ENCODE measurements at regions not wholly inside any gene's neighbourhood (a gene's known extent, or its start where the extent isn't known, plus 50 kb on each side); places are given as distances from the start of the nearest gene placed in this dataset.

DNA sequence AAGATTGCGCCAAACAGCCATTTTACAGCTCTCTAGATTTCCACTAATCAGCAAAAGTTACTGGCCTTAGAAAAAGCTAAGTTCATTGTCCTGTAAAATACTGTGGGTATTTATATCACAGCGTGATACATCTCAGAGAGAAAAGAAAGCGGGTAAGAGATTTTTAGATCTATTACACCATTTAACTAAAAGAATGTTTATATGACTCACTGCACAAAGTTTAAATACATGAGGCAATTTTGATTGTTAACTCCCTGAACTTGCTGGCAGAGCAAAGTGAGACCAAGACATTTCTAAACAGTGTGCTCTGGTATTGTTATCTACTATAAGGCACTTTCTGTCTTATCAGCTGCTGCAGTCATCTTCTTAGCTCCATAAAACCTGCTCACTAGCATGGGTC is 314.3 kb downstream of the EPHA7 start:
- no peak overlapping the region for H3K27ac Mint-ChIP-seq
- no peaks in the 10 kb centered on the region for H3K27me3 ChIP-seq (ENCODE audit: insufficient read depth, low read length)
- CTCF ChIA-PET (ENCODE audit: partially characterized antibody): no interaction called here
- H3K9me3 ChIP-seq (ENCODE audit: control insufficient read depth in 1 of 2, low read length in 2 of 2): no peaks in the 10 kb centered on the region
- H3K9me3 Mint-ChIP-seq: peaks cover 0 to 18% (median 3%) of the 10 kb centered on the region in 8 donors
- no peak overlapping the region for H3K4me3 Mint-ChIP-seq
- no peaks in the 10 kb centered on the region for H3K4me1 ChIP-seq (ENCODE audit: insufficient read depth, low read length)
- POLR2A ChIA-PET (ENCODE audit: partially characterized antibody): no interaction called here
- no peak for DNase-seq
- no peaks in the 10 kb centered on the region for H3K36me3 Mint-ChIP-seq
- no peak overlapping the region for H3K27ac ChIP-seq (ENCODE audit: low read depth, low read length)
- no peaks in the 10 kb centered on the region for H3K36me3 ChIP-seq (ENCODE audit: insufficient read depth, low read length)
- H3K27me3 Mint-ChIP-seq: no peaks in the 10 kb centered on the region
- intact Hi-C loops (cut with micrococcal nuclease): no loop called here
- H3K4me3 ChIP-seq (ENCODE audit: low read length in 2 of 2): no peak overlapping the region
- no peaks in the 10 kb centered on the region for H3K4me1 Mint-ChIP-seq

DNA sequence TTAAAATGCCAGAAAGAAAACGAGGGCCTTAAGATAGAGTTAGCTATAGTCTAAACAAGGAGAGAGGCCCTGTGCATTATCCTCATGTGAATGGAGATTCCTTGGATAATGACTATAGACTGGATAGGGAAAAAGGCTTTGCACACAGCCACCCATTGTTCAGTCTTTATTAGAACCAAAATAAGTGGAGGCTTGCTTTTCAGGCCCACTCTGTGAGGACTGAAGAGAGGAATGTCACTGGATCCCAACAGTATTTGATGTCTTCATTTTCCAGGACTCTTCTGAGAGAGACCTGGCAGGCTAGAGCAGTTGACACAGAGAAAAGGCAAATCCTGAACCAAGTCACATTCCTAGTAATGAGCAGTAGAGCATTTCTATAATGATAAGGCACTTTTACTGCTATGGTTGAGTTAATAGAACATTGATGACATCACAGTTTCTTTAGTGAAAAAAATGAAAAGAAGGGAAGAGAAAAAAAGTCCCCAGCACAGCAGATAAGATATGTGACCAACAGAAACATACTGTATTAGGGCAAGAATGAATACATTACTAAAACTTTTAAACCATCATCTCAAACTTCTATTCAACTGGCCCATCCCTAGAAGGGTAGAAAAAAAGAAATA is 315.1 kb downstream of the EPHA7 start:
- Histone ChIP-seq H3K36me3 (ENCODE audit: insufficient read depth, low read length) (no peaks in the 10 kb centered on the region), H3K27ac (ENCODE audit: low read depth, low read length) (no peak overlapping the region), H3K4me3 (ENCODE audit: low read length in 2 of 2) (no peak overlapping the region), H3K9me3 (ENCODE audit: control insufficient read depth in 1 of 2, low read length in 2 of 2) (no peaks in the 10 kb centered on the region), H3K4me1 (ENCODE audit: insufficient read depth, low read length) (no peaks in the 10 kb centered on the region), H3K27me3 (ENCODE audit: insufficient read depth, low read length) (no peaks in the 10 kb centered on the region)
- ChIA-PET POLR2A (ENCODE audit: partially characterized antibody) (no interaction called here), CTCF (ENCODE audit: partially characterized antibody) (no interaction called here)
- no peak overlapping the region for H3K4me3 Mint-ChIP-seq
- H3K36me3 Mint-ChIP-seq: no peaks in the 10 kb centered on the region
- peaks cover 0 to 18% (median 2%) of the 10 kb centered on the region in 8 donors for H3K9me3 Mint-ChIP-seq
- H3K27ac Mint-ChIP-seq: no peak overlapping the region
- H3K27me3 Mint-ChIP-seq: no peaks in the 10 kb centered on the region
- H3K4me1 Mint-ChIP-seq: no peaks in the 10 kb centered on the region
- intact Hi-C loops (cut with micrococcal nuclease): no loop called here
- DNase-seq: peak in 1 of 5 donors; percentile 9

DNA sequence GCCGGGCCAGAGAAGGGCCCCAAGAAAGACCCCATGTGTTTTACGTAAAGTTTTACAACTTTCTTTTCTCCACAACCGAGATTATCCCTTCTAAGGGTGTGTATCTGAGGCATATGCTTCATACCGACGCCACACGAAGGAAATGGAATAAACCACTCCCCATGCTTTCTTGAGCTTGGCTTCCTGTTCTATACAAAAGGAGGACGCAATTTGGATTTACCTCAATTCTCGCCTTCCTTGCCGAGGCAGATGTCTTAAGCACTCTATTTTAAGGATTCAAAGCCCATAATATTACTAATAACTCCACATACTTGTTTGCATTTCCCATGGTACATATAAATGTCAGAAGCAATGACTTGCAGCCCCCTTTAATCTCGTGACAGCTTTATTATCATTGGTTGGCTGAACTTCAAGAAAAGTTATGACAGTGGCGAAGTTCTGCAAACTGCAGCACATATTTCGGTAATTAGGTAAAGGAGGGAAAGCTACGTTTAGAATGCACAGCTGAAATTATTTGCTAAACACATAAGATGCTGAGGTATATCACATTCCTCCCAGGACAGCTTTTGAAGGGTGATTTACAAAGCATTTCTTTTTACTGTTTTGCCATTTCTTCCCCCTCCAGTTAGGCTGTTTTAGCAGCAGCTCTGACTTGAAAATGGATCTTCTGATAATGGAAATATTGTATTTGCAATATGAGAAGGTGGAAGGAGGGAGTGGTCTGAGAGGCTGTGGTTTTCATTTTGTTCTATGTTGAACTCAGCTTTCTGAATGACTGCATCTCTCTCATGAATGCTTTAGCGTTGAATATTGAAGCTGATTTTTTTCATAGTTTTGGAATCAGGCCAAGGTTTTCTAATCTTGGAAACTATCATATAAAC is 330.5 kb downstream of the EPHA7 start:
- Histone ChIP-seq H3K27me3 (ENCODE audit: insufficient read depth, low read length) (no peaks in the 10 kb centered on the region), H3K27ac (ENCODE audit: low read depth, low read length) (no peak overlapping the region), H3K4me1 (ENCODE audit: insufficient read depth, low read length) (no peaks in the 10 kb centered on the region), H3K36me3 (ENCODE audit: insufficient read depth, low read length) (no peaks in the 10 kb centered on the region), H3K4me3 (ENCODE audit: low read length in 2 of 2) (no peak overlapping the region), H3K9me3 (ENCODE audit: control insufficient read depth in 1 of 2, low read length in 2 of 2) (no peaks in the 10 kb centered on the region)
- no peak for DNase-seq
- ChIA-PET CTCF (ENCODE audit: partially characterized antibody) (no interaction called here), POLR2A (ENCODE audit: partially characterized antibody) (no interaction called here)
- Mint-ChIP-seq H3K9me3 (peaks cover 0 to 7% (median 0%) of the 10 kb centered on the region in 8 donors), H3K4me3 (no peak overlapping the region), H3K36me3 (no peaks in the 10 kb centered on the region), H3K27me3 (no peaks in the 10 kb centered on the region), H3K27ac (no peak overlapping the region), H3K4me1 (no peaks in the 10 kb centered on the region)
- intact Hi-C loops (cut with micrococcal nuclease): no loop called here

DNA sequence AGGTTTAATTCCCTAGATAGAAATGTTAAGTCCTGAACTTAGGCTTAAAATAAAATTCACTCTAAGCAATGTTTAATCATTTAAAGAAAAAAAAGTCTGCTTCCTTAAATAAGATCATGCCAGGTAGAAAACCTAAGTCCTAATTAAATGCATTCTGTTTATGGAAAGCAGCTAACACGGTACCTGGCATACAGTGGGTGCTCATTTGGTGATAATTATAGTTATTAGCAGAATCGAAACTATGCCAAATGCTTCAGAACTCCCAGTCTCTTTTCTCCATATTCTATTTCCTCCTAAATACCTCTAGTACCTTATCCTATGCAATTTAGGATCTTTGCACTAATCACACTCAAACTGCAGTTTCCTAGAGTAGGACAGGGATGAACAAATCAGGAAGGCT is 331.8 kb downstream of the EPHA7 start:
- DNase-seq: no peak
- Mint-ChIP-seq H3K27me3 (no peaks in the 10 kb centered on the region), H3K4me1 (no peaks in the 10 kb centered on the region), H3K36me3 (no peaks in the 10 kb centered on the region), H3K27ac (no peak overlapping the region), H3K4me3 (no peak overlapping the region), H3K9me3 (peaks cover 0 to 6% (median 0%) of the 10 kb centered on the region in 8 donors)
- no peaks in the 10 kb centered on the region for H3K27me3 ChIP-seq (ENCODE audit: insufficient read depth, low read length)
- intact Hi-C loops (cut with micrococcal nuclease): no loop called here
- H3K4me1 ChIP-seq (ENCODE audit: insufficient read depth, low read length): no peaks in the 10 kb centered on the region
- H3K27ac ChIP-seq (ENCODE audit: low read depth, low read length): no peak overlapping the region
- POLR2A ChIA-PET (ENCODE audit: partially characterized antibody): no interaction called here
- H3K36me3 ChIP-seq (ENCODE audit: insufficient read depth, low read length): no peaks in the 10 kb centered on the region
- H3K9me3 ChIP-seq (ENCODE audit: control insufficient read depth in 1 of 2, low read length in 2 of 2): no peaks in the 10 kb centered on the region
- CTCF ChIA-PET (ENCODE audit: partially characterized antibody): no interaction called here
- H3K4me3 ChIP-seq (ENCODE audit: low read length in 2 of 2): no peak overlapping the region

DNA sequence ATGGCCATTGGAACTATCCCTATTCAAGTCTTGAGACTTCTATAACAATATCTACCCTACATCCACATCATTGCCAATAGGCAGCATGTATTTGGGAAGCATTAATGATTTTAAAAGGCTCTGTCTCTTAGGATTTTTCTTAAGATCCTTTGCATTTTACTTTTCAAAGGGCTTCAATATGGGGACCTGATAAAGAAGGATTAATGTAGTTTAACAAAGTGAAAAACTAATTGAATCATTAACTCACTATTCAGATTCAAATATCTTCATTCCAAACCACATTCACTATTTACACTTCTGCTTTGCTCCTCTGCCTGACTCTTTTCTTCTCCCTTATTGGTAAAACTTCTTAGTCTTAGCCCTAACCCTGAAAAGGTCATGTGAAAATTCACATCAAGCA is 333.0 kb downstream of the EPHA7 start:
- no peaks in the 10 kb centered on the region for H3K27me3 Mint-ChIP-seq
- ChIA-PET POLR2A (ENCODE audit: partially characterized antibody) (no interaction called here), CTCF (ENCODE audit: partially characterized antibody) (no interaction called here)
- H3K9me3 Mint-ChIP-seq: peaks cover 0 to 6% (median 0%) of the 10 kb centered on the region in 8 donors
- no peak overlapping the region for H3K4me3 Mint-ChIP-seq
- Histone ChIP-seq H3K27me3 (ENCODE audit: insufficient read depth, low read length) (no peaks in the 10 kb centered on the region), H3K4me3 (ENCODE audit: low read length in 2 of 2) (no peak overlapping the region), H3K4me1 (ENCODE audit: insufficient read depth, low read length) (no peaks in the 10 kb centered on the region), H3K9me3 (ENCODE audit: control insufficient read depth in 1 of 2, low read length in 2 of 2) (no peaks in the 10 kb centered on the region), H3K27ac (ENCODE audit: low read depth, low read length) (no peak overlapping the region), H3K36me3 (ENCODE audit: insufficient read depth, low read length) (no peaks in the 10 kb centered on the region)
- intact Hi-C loops (cut with micrococcal nuclease): no loop called here
- no peak for DNase-seq
- no peaks in the 10 kb centered on the region for H3K4me1 Mint-ChIP-seq
- H3K36me3 Mint-ChIP-seq: no peaks in the 10 kb centered on the region
- H3K27ac Mint-ChIP-seq: no peak overlapping the region

DNA sequence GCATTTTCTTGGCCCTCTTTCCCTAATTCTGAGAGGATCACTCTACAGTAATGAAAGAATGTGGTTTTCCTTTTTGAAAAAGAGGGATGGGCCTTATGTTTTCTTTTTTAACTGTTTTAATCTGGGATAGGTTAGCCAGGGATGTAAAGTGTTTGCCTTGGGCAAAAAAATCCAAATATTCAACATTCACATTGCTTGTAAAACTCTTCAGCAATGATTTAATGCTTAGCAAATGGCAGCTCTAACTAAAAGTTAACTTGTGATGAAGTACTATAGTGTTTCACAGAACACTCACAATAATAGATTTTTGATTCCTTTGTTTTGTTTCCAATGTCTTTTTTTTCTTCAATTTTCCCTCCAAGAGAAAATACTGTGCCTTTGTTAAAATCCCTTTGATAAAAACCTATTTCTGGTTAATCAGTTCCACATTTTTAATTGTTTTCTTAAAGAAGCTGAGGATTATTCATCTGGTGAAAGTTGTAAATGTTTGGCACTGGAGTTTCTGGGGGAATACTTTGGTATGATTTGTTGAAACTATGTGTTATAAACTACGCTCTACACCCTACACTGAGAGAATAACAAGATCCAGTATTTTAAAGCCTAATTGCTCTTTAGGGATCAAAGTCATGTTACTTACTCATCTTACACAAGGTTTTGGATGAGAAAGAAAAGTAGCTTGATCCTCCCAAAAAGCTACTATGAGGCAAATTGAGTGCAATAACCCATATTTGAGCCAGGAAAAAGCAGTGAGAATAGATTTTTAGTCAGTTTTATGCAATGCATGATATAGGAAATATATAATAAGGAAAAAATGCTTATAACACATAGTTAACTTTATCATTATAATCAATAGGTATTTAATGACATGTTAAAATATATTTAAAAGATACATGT is 335.8 kb downstream of the EPHA7 start:
- Mint-ChIP-seq H3K9me3 (peaks cover 0 to 4% (median 0%) of the 10 kb centered on the region in 8 donors), H3K27ac (no peak overlapping the region), H3K4me3 (no peak overlapping the region), H3K36me3 (no peaks in the 10 kb centered on the region), H3K4me1 (no peaks in the 10 kb centered on the region), H3K27me3 (no peaks in the 10 kb centered on the region)
- H3K27me3 ChIP-seq (ENCODE audit: insufficient read depth, low read length): no peaks in the 10 kb centered on the region
- no peaks in the 10 kb centered on the region for H3K36me3 ChIP-seq (ENCODE audit: insufficient read depth, low read length)
- peak in 1 of 5 donors; percentile 14 for DNase-seq
- no peak overlapping the region for H3K4me3 ChIP-seq (ENCODE audit: low read length in 2 of 2)
- H3K27ac ChIP-seq (ENCODE audit: low read depth, low read length): no peak overlapping the region
- H3K4me1 ChIP-seq (ENCODE audit: insufficient read depth, low read length): no peaks in the 10 kb centered on the region
- CTCF ChIA-PET (ENCODE audit: partially characterized antibody): no interaction called here
- H3K9me3 ChIP-seq (ENCODE audit: control insufficient read depth in 1 of 2, low read length in 2 of 2): no peaks in the 10 kb centered on the region
- POLR2A ChIA-PET (ENCODE audit: partially characterized antibody): no interaction called here
- intact Hi-C loops (cut with micrococcal nuclease): no loop called here

DNA sequence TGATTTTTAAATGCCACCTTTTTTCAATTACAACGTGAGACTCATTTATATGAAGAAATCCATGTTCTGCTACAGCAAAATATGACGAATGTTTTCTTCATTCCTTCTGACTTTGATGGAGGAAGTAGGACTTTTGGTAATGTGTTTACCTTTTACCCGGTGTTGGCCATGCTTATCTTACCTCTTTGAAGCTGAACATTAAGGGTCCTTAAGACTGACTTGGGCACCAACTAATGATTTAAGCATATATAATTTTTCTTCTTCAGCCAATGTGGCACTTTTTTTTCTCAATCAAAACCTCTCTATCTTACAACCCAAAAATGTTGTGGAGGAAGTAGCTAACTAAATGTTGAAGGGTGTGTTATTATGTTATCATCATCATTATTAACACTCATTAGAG is 337.5 kb downstream of the EPHA7 start:
- H3K4me3 Mint-ChIP-seq: no peak overlapping the region
- no peaks in the 10 kb centered on the region for H3K36me3 Mint-ChIP-seq
- Histone ChIP-seq H3K9me3 (ENCODE audit: control insufficient read depth in 1 of 2, low read length in 2 of 2) (no peaks in the 10 kb centered on the region), H3K4me1 (ENCODE audit: insufficient read depth, low read length) (no peaks in the 10 kb centered on the region), H3K27me3 (ENCODE audit: insufficient read depth, low read length) (no peaks in the 10 kb centered on the region), H3K36me3 (ENCODE audit: insufficient read depth, low read length) (no peaks in the 10 kb centered on the region), H3K27ac (ENCODE audit: low read depth, low read length) (no peak overlapping the region), H3K4me3 (ENCODE audit: low read length in 2 of 2) (no peak overlapping the region)
- CTCF ChIA-PET (ENCODE audit: partially characterized antibody): no interaction called here
- no peak for DNase-seq
- no peak overlapping the region for H3K27ac Mint-ChIP-seq
- H3K9me3 Mint-ChIP-seq: peaks cover 0 to 4% (median 0%) of the 10 kb centered on the region in 8 donors
- intact Hi-C loops (cut with micrococcal nuclease): no loop called here
- POLR2A ChIA-PET (ENCODE audit: partially characterized antibody): no interaction called here
- no peaks in the 10 kb centered on the region for H3K27me3 Mint-ChIP-seq
- H3K4me1 Mint-ChIP-seq: no peaks in the 10 kb centered on the region
